K562 (cell line): ENCODE measurements at regions not wholly inside any gene's neighbourhood (a gene's known extent, or its start where the extent isn't known, plus 50 kb on each side); places are given as distances from the start of the nearest gene placed in this dataset.

Experiments
- ATAC-seq: fragments of 200-7000 bp; cut with Tn5 transposase; 3 replicates; pipeline ENCODE4 v1.9.1; 2020; ENCODE audit warnings: moderate library complexity
- BruUV-seq: library from RNA; stranded (reverse); fragments of 400-500 nt; replicated peaks from 2 replicates; lab custom pipeline; 2021; lab: Mats Ljungman, UMichigan
- CTCF ChIA-PET: fragments of 300-600 bp; formaldehyde crosslinking; extraction: SDS; loops from one replicate; lab custom pipeline; 2021; ENCODE audit warnings: low intra/inter-chr PET ratio; lab: Yijun Ruan, JAX
- POLR2A ChIA-PET: fragments of 300-600, 350-650 bp; sonication (Branson Sonifier 250); formaldehyde crosslinking; extraction: SDS; loops from one replicate; lab custom pipeline; 2021; ENCODE audit warnings: antibody characterized with exemption, inconsistent platforms; lab: Yijun Ruan, JAX
- DNase-seq, 4 experiments: peaks; one replicate each; pipeline versions ENCODE4 v3.0.0 to v3.0.0-alpha.2; 2011 to 2018; ENCODE audit warnings: low spot score in 3 of 4, mixed read lengths in 3 of 4; ENCODE audit errors: extremely low read depth in 1 of 4
- FAIRE-seq: peaks from 2 replicates; lab custom pipeline; 2011; peaks lifted over from hg19 to GRCh38; lab: Jason Lieb, UNC
- H2AFZ ChIP-seq: 2 replicates; pipeline ENCODE4 v1.6.0; 2011; ENCODE audit warnings: low read depth, low read length, control low read depth, inconsistent platforms
- H3K27ac ChIP-seq: fragments of 200-600 bp; 3 replicates; pipeline ENCODE4 v1.8.0; 2011; ENCODE audit warnings: low read depth, mild to moderate bottlenecking, control low read depth, inconsistent platforms, low read length, moderate library complexity, mixed read lengths; ENCODE audit errors: extremely low read depth
- H3K27me3 ChIP-seq, 2 experiments: fragments of 300-600 bp in 1 of 2; 2 replicates in 1 of 2; 3 replicates in 1 of 2; pipeline versions ENCODE4 v1.6.0 to v1.8.0; 2011; ENCODE audit warnings: inconsistent platforms in 2 of 2, low read length in 2 of 2, mild to moderate bottlenecking in 1 of 2, mixed read lengths in 1 of 2, moderate library complexity in 1 of 2; ENCODE audit not compliant: control insufficient read depth in 2 of 2, insufficient read depth in 2 of 2
- H3K36me3 ChIP-seq: fragments of 300-600 bp; 3 replicates; pipeline ENCODE4 v1.8.0; 2011; ENCODE audit warnings: mild to moderate bottlenecking, low read length, inconsistent platforms; ENCODE audit not compliant: control insufficient read depth, insufficient read depth
- H3K4me1 ChIP-seq, 2 experiments: fragments of 200-600 bp in 1 of 2; replicated peaks in 1 of 2; 2 replicates in 1 of 2; 3 replicates in 1 of 2; pipeline versions ENCODE4 v1.5.1 to v1.8.0; 2011; ENCODE audit warnings: inconsistent platforms in 2 of 2, low read length in 2 of 2, mild to moderate bottlenecking in 1 of 2, mixed read lengths in 1 of 2, moderate library complexity in 1 of 2; ENCODE audit not compliant: control insufficient read depth in 2 of 2, insufficient read depth in 2 of 2
- H3K4me2 ChIP-seq: 2 replicates; pipeline ENCODE4 v1.6.1; 2011; ENCODE audit warnings: low read length, control low read depth, inconsistent platforms, mixed read lengths; ENCODE audit not compliant: insufficient read depth
- H3K4me3 ChIP-seq: fragments of 200-600 bp; sonication (generic), shearing (Covaris generic); 2 replicates; pipeline ENCODE4 v1.5.1; 2016; ENCODE audit warnings: control low read depth, inconsistent platforms
- H3K79me2 ChIP-seq: fragments of 200-600 bp; 3 replicates; pipeline ENCODE4 v1.8.0; 2011; ENCODE audit warnings: low read length, inconsistent platforms; ENCODE audit not compliant: control insufficient read depth, insufficient read depth
- H3K9ac ChIP-seq, 2 experiments: 2 replicates each; pipeline versions ENCODE4 v1.6.0 to v1.6.1; 2011; ENCODE audit warnings: low read depth in 2 of 2, low read length in 2 of 2, control low read depth in 1 of 2, inconsistent platforms in 1 of 2, mild to moderate bottlenecking in 1 of 2, mixed read lengths in 1 of 2; ENCODE audit not compliant: insufficient read depth in 1 of 2
- H3K9me1 ChIP-seq: one replicate; pipeline ENCODE4 v1.6.0; 2011; ENCODE audit warnings: inconsistent platforms, mild to moderate bottlenecking, low read length, moderate library complexity; ENCODE audit not compliant: control insufficient read depth, insufficient read depth
- H3K9me3 ChIP-seq: replicated peaks from 2 replicates; pipeline ENCODE4 v1.5.1; 2011; ENCODE audit warnings: low read depth, low read length, inconsistent platforms; ENCODE audit not compliant: control insufficient read depth, insufficient read depth
- H4K20me1 ChIP-seq: replicated peaks from 2 replicates; pipeline ENCODE4 v1.6.1; 2011; ENCODE audit warnings: low read length, inconsistent platforms, mixed read lengths; ENCODE audit not compliant: control insufficient read depth, insufficient read depth
- EP400 ChIP-seq: fragments of 450-650 bp; IDR thresholded peaks from 2 replicates; pipeline ENCODE4 v1.6.1; 2017; ENCODE audit warnings: antibody characterized with exemption, mild to moderate bottlenecking, moderate library complexity
- HNRNPUL1 ChIP-seq: fragments of 200-400 bp; formaldehyde crosslinking; IDR thresholded peaks from 2 replicates; pipeline ENCODE4 v1.6.1; 2017; ENCODE audit warnings: low read length
- PCBP1 ChIP-seq: fragments of 200-400 bp; formaldehyde crosslinking; IDR thresholded peaks from 2 replicates; pipeline ENCODE4 v1.6.1; 2018; ENCODE audit warnings: mild to moderate bottlenecking, low read depth, low read length; ENCODE audit not compliant: poor library complexity, severe bottlenecking
- PURB ChIP-seq: sonication (generic); formaldehyde crosslinking; IDR thresholded peaks from 2 replicates; pipeline ENCODE4 v1.9.0; 2021; ENCODE audit warnings: low read depth, mild to moderate bottlenecking, missing genetic modification reagents
- SIRT6 ChIP-seq: IDR thresholded peaks from one replicate; pipeline ENCODE4 v1.6.1; 2012; ENCODE audit warnings: low read depth, mild to moderate bottlenecking, control low read depth, inconsistent platforms, low read length, moderate library complexity
- STAT5B ChIP-seq: fragments of 250-450 bp; sonication (Bioruptor Pico); IDR thresholded peaks from 2 replicates; pipeline ENCODE4 v1.8.0; 2021; ENCODE audit warnings: mild to moderate bottlenecking, inconsistent platforms
- ZNF707 ChIP-seq: fragments of 250-450 bp; sonication (Bioruptor Pico); conservative IDR thresholded peaks from 2 replicates; pipeline ENCODE4 v1.8.0; 2022; ENCODE audit warnings: inconsistent platforms, mild to moderate bottlenecking, moderate library complexity
- WGBS: fragments of 100-300 bp; shearing (Covaris generic); methylation state at CpG from one replicate; pipeline ENCODE4 v1.1.6; 2016; ENCODE audit warnings: low coverage, mixed read lengths; ENCODE audit not compliant: insufficient coverage; ENCODE audit errors: missing lambda C conversion rate; 5-methylcytosine and 5-hydroxymethylcytosine counted together
- in situ Hi-C: fragments of 300-500 bp; cut with MboI; formaldehyde crosslinking; loops from 4 replicates; pipeline ENCODE4 v1.15.0; 2018; ENCODE audit warnings: inconsistent platforms, mixed read lengths
- intact Hi-C: fragments of 100-400 bp; cut with micrococcal nuclease; formaldehyde crosslinking; loops from 2 replicates; pipeline ENCODE4 v1.14.2; 2022
- TF ChIP-seq, protein P1 (sequence below), 2 experiments: IDR thresholded peaks; 2 replicates each; pipeline ENCODE4 v1.6.1; 2012; ENCODE audit warnings: improper control_type of control experiment in 2 of 2, low read depth in 2 of 2, low read length in 2 of 2, borderline replicate concordance in 1 of 2
- TF ChIP-seq, protein P2 (sequence below): fragments of 250-450 bp; sonication (Bioruptor Pico); IDR thresholded peaks from 2 replicates; pipeline ENCODE4 v1.5.0; 2020; ENCODE audit warnings: mild to moderate bottlenecking
- TF ChIP-seq, protein P3 (sequence below): fragments of 200-400 bp; formaldehyde crosslinking; IDR thresholded peaks from 2 replicates; pipeline ENCODE4 v1.6.1; 2017; ENCODE audit warnings: mild to moderate bottlenecking, low read depth, low read length, moderate library complexity
- TF ChIP-seq, protein P4 (sequence below): fragments of 250-450 bp; sonication (Bioruptor Pico); IDR thresholded peaks from 2 replicates; pipeline ENCODE4 v1.9.0; 2021; ENCODE audit warnings: mild to moderate bottlenecking, inconsistent platforms
- TF ChIP-seq, protein P5 (sequence below): fragments of 450-650 bp; IDR thresholded peaks from 2 replicates; pipeline ENCODE4 v1.6.1; 2017; ENCODE audit warnings: antibody characterized with exemption

DNA sequence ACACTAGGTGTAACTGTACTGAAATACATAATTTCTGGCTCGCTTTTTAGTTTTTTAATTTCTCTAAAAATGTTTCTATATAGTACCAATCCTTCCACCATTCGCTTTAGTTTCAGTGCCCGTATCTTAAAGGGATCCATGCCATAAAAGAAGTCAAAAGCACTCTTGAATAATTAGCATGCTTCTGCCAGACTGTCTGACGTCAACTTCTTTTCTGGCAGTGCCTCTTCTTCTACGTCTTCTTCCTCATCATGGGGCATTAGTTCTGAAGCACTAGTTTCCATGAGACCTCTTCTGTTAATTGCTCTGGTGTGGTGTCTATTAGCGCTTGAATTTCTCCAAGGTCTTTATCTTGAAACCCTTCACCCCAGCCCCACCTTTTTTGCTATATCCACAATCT lies 93.8 kb upstream of the DOCK9 start:
- Histone ChIP-seq H3K79me2 (peaks cover 11% of the 10 kb centered on the region), H3K27ac (no peak overlapping the region), H3K4me2 (no peak overlapping the region), H3K4me3 (no peak overlapping the region), H3K9ac (no peak overlapping the region), H3K36me3 (peaks cover 5% of the 10 kb centered on the region; the same call in 1 of the 3 replicates), H3K27me3 (no peaks in the 10 kb centered on the region), H3K9me1 (no peaks in the 10 kb centered on the region), H3K4me1 (peaks cover 0 to 13% of the 10 kb centered on the region in 2 experiments; a peak in 3 of 5 replicates), H2AFZ (no peak overlapping the region), H3K9me3 (no peaks in the 10 kb centered on the region; the same call in 1 of the 2 replicates), H4K20me1 (no peaks in the 10 kb centered on the region)
- POLR2A ChIA-PET: interaction anchor here (0.6 kb wide), 1 partner anchor 10 kb away, joined by 3 read pairs; no protein-coding TSS in a partner anchor
- in situ Hi-C loops (no loop called here), intact Hi-C loops (no loop called here)
- ATAC-seq: no peak
- CTCF ChIA-PET: no interaction called here
- WGBS: 82% methylated on average over 6 of the region's 6 CpGs
- DNase-seq: no peak
- FAIRE-seq: no peak
- no TSS peak for BruUV-seq
- TF ChIP-seq HNRNPUL1 (no peak), PURB (CRISPR knock-in tag) (no peak), ZNF707 (no peak), PCBP1 (no peak), EP400 (no peak), SIRT6 (no peak), STAT5B (CRISPR knock-in tag) (no peak)
- TF ChIP-seq, protein P1, sequence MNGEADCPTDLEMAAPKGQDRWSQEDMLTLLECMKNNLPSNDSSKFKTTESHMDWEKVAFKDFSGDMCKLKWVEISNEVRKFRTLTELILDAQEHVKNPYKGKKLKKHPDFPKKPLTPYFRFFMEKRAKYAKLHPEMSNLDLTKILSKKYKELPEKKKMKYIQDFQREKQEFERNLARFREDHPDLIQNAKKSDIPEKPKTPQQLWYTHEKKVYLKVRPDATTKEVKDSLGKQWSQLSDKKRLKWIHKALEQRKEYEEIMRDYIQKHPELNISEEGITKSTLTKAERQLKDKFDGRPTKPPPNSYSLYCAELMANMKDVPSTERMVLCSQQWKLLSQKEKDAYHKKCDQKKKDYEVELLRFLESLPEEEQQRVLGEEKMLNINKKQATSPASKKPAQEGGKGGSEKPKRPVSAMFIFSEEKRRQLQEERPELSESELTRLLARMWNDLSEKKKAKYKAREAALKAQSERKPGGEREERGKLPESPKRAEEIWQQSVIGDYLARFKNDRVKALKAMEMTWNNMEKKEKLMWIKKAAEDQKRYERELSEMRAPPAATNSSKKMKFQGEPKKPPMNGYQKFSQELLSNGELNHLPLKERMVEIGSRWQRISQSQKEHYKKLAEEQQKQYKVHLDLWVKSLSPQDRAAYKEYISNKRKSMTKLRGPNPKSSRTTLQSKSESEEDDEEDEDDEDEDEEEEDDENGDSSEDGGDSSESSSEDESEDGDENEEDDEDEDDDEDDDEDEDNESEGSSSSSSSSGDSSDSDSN (IDR thresholded peaks at IDR 0.05; ENCODE audit: borderline replicate concordance in 1 of 2, low read depth in 2 of 2, low read length in 2 of 2): no peak
- TF ChIP-seq, protein P2, sequence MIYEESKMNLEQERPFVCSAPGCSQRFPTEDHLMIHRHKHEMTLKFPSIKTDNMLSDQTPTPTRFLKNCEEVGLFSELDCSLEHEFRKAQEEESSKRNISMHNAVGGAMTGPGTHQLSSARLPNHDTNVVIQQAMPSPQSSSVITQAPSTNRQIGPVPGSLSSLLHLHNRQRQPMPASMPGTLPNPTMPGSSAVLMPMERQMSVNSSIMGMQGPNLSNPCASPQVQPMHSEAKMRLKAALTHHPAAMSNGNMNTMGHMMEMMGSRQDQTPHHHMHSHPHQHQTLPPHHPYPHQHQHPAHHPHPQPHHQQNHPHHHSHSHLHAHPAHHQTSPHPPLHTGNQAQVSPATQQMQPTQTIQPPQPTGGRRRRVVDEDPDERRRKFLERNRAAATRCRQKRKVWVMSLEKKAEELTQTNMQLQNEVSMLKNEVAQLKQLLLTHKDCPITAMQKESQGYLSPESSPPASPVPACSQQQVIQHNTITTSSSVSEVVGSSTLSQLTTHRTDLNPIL (CRISPR knock-in tag): no peak
- TF ChIP-seq, protein P3, sequence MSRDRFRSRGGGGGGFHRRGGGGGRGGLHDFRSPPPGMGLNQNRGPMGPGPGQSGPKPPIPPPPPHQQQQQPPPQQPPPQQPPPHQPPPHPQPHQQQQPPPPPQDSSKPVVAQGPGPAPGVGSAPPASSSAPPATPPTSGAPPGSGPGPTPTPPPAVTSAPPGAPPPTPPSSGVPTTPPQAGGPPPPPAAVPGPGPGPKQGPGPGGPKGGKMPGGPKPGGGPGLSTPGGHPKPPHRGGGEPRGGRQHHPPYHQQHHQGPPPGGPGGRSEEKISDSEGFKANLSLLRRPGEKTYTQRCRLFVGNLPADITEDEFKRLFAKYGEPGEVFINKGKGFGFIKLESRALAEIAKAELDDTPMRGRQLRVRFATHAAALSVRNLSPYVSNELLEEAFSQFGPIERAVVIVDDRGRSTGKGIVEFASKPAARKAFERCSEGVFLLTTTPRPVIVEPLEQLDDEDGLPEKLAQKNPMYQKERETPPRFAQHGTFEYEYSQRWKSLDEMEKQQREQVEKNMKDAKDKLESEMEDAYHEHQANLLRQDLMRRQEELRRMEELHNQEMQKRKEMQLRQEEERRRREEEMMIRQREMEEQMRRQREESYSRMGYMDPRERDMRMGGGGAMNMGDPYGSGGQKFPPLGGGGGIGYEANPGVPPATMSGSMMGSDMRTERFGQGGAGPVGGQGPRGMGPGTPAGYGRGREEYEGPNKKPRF: no peak
- TF ChIP-seq, protein P4, sequence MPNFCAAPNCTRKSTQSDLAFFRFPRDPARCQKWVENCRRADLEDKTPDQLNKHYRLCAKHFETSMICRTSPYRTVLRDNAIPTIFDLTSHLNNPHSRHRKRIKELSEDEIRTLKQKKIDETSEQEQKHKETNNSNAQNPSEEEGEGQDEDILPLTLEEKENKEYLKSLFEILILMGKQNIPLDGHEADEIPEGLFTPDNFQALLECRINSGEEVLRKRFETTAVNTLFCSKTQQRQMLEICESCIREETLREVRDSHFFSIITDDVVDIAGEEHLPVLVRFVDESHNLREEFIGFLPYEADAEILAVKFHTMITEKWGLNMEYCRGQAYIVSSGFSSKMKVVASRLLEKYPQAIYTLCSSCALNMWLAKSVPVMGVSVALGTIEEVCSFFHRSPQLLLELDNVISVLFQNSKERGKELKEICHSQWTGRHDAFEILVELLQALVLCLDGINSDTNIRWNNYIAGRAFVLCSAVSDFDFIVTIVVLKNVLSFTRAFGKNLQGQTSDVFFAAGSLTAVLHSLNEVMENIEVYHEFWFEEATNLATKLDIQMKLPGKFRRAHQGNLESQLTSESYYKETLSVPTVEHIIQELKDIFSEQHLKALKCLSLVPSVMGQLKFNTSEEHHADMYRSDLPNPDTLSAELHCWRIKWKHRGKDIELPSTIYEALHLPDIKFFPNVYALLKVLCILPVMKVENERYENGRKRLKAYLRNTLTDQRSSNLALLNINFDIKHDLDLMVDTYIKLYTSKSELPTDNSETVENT (CRISPR knock-in tag): no peak
- TF ChIP-seq, protein P5, sequence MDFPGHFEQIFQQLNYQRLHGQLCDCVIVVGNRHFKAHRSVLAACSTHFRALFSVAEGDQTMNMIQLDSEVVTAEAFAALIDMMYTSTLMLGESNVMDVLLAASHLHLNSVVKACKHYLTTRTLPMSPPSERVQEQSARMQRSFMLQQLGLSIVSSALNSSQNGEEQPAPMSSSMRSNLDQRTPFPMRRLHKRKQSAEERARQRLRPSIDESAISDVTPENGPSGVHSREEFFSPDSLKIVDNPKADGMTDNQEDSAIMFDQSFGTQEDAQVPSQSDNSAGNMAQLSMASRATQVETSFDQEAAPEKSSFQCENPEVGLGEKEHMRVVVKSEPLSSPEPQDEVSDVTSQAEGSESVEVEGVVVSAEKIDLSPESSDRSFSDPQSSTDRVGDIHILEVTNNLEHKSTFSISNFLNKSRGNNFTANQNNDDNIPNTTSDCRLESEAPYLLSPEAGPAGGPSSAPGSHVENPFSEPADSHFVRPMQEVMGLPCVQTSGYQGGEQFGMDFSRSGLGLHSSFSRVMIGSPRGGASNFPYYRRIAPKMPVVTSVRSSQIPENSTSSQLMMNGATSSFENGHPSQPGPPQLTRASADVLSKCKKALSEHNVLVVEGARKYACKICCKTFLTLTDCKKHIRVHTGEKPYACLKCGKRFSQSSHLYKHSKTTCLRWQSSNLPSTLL: no peak
